HepG2 (cell line): ENCODE measurements at regions not wholly inside any gene's neighbourhood (a gene's known extent, or its start where the extent isn't known, plus 50 kb on each side); places are given as distances from the start of the nearest gene placed in this dataset.

ENCODE experiments used
- ATAD3A ChIP-seq: sonication (generic); formaldehyde crosslinking; IDR thresholded peaks from 2 replicates; pipeline ENCODE4 v1.4.0; 2020; ENCODE audit warnings: missing genetic modification reagents
- BORCS8-MEF2B ChIP-seq: sonication (generic); formaldehyde crosslinking; IDR thresholded peaks from 2 replicates; pipeline ENCODE4 v1.8.0; 2022; ENCODE audit warnings: mild to moderate bottlenecking, missing genetic modification reagents
- CREB1 ChIP-seq, 2 experiments: fragments of 450-650 bp in 1 of 2; IDR thresholded peaks; 2 replicates each; pipeline ENCODE4 v1.6.1; 2016 to 2017; ENCODE audit warnings: control low read depth in 1 of 2, mild to moderate bottlenecking in 1 of 2, missing compliant biosample characterization in 1 of 2, missing genetic modification characterization in 1 of 2
- DBP ChIP-seq: sonication (generic); formaldehyde crosslinking; IDR thresholded peaks from 2 replicates; pipeline ENCODE4 v1.4.0; 2020; ENCODE audit warnings: missing genetic modification reagents; ENCODE audit errors: not compliant biosample characterization
- DNMT3B ChIP-seq: conservative IDR thresholded peaks from 2 replicates; pipeline ENCODE4 v1.6.1; 2016; ENCODE audit warnings: missing biosample characterization, control low read depth
- DRAP1 ChIP-seq: IDR thresholded peaks from 2 replicates; pipeline ENCODE4 v1.6.1; 2016; ENCODE audit warnings: missing genetic modification reagents, missing compliant biosample characterization
- ELF3 ChIP-seq: IDR thresholded peaks from 2 replicates; pipeline ENCODE4 v1.6.1; 2016; ENCODE audit warnings: missing genetic modification reagents, missing compliant biosample characterization
- KDM5A ChIP-seq: fragments of 200-600 bp; sonication (generic); IDR thresholded peaks from 2 replicates; pipeline ENCODE4 v1.7.0; 2018; ENCODE audit warnings: antibody characterized with exemption, mild to moderate bottlenecking, low read length, borderline replicate concordance
- MXI1 ChIP-seq: IDR thresholded peaks from 3 replicates; pipeline ENCODE4 v1.6.1; 2012; ENCODE audit warnings: low read depth, low read length, inconsistent platforms, borderline replicate concordance
- MYPOP ChIP-seq: sonication (generic); formaldehyde crosslinking; IDR thresholded peaks from 2 replicates; pipeline ENCODE4 v1.8.1; 2023; ENCODE audit warnings: mild to moderate bottlenecking, moderate library complexity, missing genetic modification reagents
- NCOA1 ChIP-seq: sonication (generic); formaldehyde crosslinking; IDR thresholded peaks from 2 replicates; pipeline ENCODE4 v1.9.0; 2021; ENCODE audit warnings: missing genetic modification reagents
- NFE2L1 ChIP-seq: sonication (generic); formaldehyde crosslinking; IDR thresholded peaks from 2 replicates; pipeline ENCODE4 v1.4.0; 2020; ENCODE audit warnings: missing genetic modification reagents, mild to moderate bottlenecking, borderline replicate concordance
- NR2F6 ChIP-seq, 2 experiments: IDR thresholded peaks; 2 replicates each; pipeline ENCODE4 v1.6.1; 2016; ENCODE audit warnings: antibody characterized with exemption in 1 of 2, mild to moderate bottlenecking in 1 of 2
- NR3C1 ChIP-seq: sonication (generic); formaldehyde crosslinking; IDR thresholded peaks from 2 replicates; pipeline ENCODE4 v1.4.0; 2020; ENCODE audit warnings: missing genetic modification reagents
- SOX13 ChIP-seq, 3 experiments: fragments of 450-650 bp in 1 of 3; sonication (generic) in 1 of 3; formaldehyde crosslinking in 1 of 3; IDR thresholded peaks in 2 of 3; conservative IDR thresholded peaks in 1 of 3; 2 replicates each; pipeline versions ENCODE4 v1.5.0 to v1.6.1; 2016 to 2020; ENCODE audit warnings: antibody characterized with exemption in 1 of 3, mild to moderate bottlenecking in 1 of 3, missing compliant biosample characterization in 1 of 3, missing genetic modification reagents in 1 of 3, moderate library complexity in 1 of 3
- TFE3 ChIP-seq: IDR thresholded peaks from 2 replicates; pipeline ENCODE4 v1.6.1; 2016
- ZBTB25 ChIP-seq: IDR thresholded peaks from 2 replicates; pipeline ENCODE4 v1.6.1; 2018; ENCODE audit warnings: missing genetic modification reagents
- ZBTB38 ChIP-seq: sonication (generic); formaldehyde crosslinking; IDR thresholded peaks from 2 replicates; pipeline ENCODE4 v1.5.1; 2020; ENCODE audit warnings: mild to moderate bottlenecking, missing genetic modification reagents
- ZC3H4 ChIP-seq: sonication (generic); formaldehyde crosslinking; IDR thresholded peaks from 2 replicates; pipeline ENCODE4 v1.4.0; 2020; ENCODE audit warnings: missing genetic modification reagents, borderline replicate concordance
- ZMAT5 ChIP-seq: sonication (generic); formaldehyde crosslinking; IDR thresholded peaks from 2 replicates; pipeline ENCODE4 v1.5.0; 2020; ENCODE audit warnings: mild to moderate bottlenecking, low read depth, missing genetic modification reagents, borderline replicate concordance
- ZNF17 ChIP-seq: sonication (generic); formaldehyde crosslinking; IDR thresholded peaks from 2 replicates; pipeline ENCODE4 v1.5.0; 2020; ENCODE audit warnings: mild to moderate bottlenecking, missing genetic modification reagents
- ZNF350 ChIP-seq: sonication (generic); formaldehyde crosslinking; IDR thresholded peaks from 2 replicates; pipeline ENCODE4 v1.4.0; 2020; ENCODE audit warnings: mild to moderate bottlenecking, low read depth, missing genetic modification reagents, borderline replicate concordance
- ZNF639 ChIP-seq: conservative IDR thresholded peaks from 2 replicates; pipeline ENCODE4 v1.6.1; 2018; ENCODE audit warnings: missing genetic modification reagents
- ZNF7 ChIP-seq: IDR thresholded peaks from 2 replicates; pipeline ENCODE4 v1.6.1; 2016; ENCODE audit warnings: missing biosample characterization, missing genetic modification reagents

GRCh38 chr3:187964760-187965159 lies 189.2 kb upstream of the LPP start (continued):
- no peak for TF ChIP-seq ZMAT5 (CRISPR knock-in tag)
- TF ChIP-seq ZNF639 (CRISPR knock-in tag) = no peak
- no peak for TF ChIP-seq MYPOP (CRISPR knock-in tag)
- no peak for TF ChIP-seq ZNF17 (CRISPR knock-in tag)
- no peak for TF ChIP-seq DBP
- TF ChIP-seq ZBTB25 (CRISPR knock-in tag) = no peak
- TF ChIP-seq SOX13 (IDR thresholded peaks at IDR 0.05) = no peak
- peak in 1 of 2 experiments; percentile 53; a peak in 1 of 4 replicates for TF ChIP-seq SOX13 (CRISPR knock-in tag; conservative IDR thresholded peaks at IDR 0.05 in 1 of 2, IDR thresholded peaks at IDR 0.05 in 1 of 2)
- TF ChIP-seq ZC3H4 (CRISPR knock-in tag) = no peak
- TF ChIP-seq DRAP1 (CRISPR knock-in tag) = no peak
- peak; percentile 78 for TF ChIP-seq NR2F6 (IDR thresholded peaks at IDR 0.05)
- TF ChIP-seq NR2F6 (CRISPR knock-in tag; IDR thresholded peaks at IDR 0.05) = peak; percentile 60; the same call in 1 of the 2 replicates
- TF ChIP-seq MXI1 = no peak
- no peak for TF ChIP-seq DNMT3B
- TF ChIP-seq ZBTB38 = no peak
- TF ChIP-seq ATAD3A = no peak
- no peak for TF ChIP-seq NCOA1 (CRISPR knock-in tag)
- TF ChIP-seq ZNF350 (CRISPR knock-in tag) = no peak
- peak; percentile 11; the same call in 1 of the 2 replicates for TF ChIP-seq ELF3
- TF ChIP-seq NFE2L1 (CRISPR knock-in tag) = no peak
- no peak for TF ChIP-seq ZNF7
- peak; percentile 83 for TF ChIP-seq TFE3 (CRISPR knock-in tag)
- no peak for TF ChIP-seq BORCS8-MEF2B
- TF ChIP-seq NR3C1 (CRISPR knock-in tag) = no peak
- TF ChIP-seq CREB1 (IDR thresholded peaks at IDR 0.05) = no peak
- no peak for TF ChIP-seq CREB1 (CRISPR knock-in tag; IDR thresholded peaks at IDR 0.05)
- TF ChIP-seq KDM5A = no peak
